ENCODE measurements at regions not wholly inside any gene's neighbourhood (a gene's known extent, or its start where the extent isn't known, plus 50 kb on each side); places are given as distances from the start of the nearest gene placed in this dataset.

GRCh38 chr5:81866994-81867393 is 104.8 kb upstream of the ATG10 start:
- no peak for TF ChIP-seq MAX (IDR thresholded peaks at IDR 0.05)
- TF ChIP-seq ATF3 (IDR thresholded peaks at IDR 0.05) = no peak
- TF ChIP-seq ZBTB33 (IDR thresholded peaks at IDR 0.05) = no peak
- no peak for TF ChIP-seq TAF1 (conservative IDR thresholded peaks at IDR 0.05)
- no peak for TF ChIP-seq REST (IDR thresholded peaks at IDR 0.05)
- TF ChIP-seq NR2F2 (IDR thresholded peaks at IDR 0.05) = no peak
- TF ChIP-seq GABPA (IDR thresholded peaks at IDR 0.05 in 1 of 2, conservative IDR thresholded peaks at IDR 0.05 in 1 of 2) = no peak
- Histone ChIP-seq H3K4me3 (ENCODE audit: low read depth in 1 of 3, low read length in 3 of 3) (no peak overlapping the region), H3K27ac (ENCODE audit: low read depth in 1 of 2, low read length in 2 of 2) (no peak overlapping the region), H3K9me3 (ENCODE audit: control insufficient read depth in 4 of 4, low read length in 3 of 4) (no peaks in the 10 kb centered on the region), H3K4me1 (ENCODE audit: control insufficient read depth in 4 of 4, insufficient read depth in 4 of 4, low read length in 3 of 4) (no peaks in the 10 kb centered on the region), H3K9ac (ENCODE audit: low read depth in 1 of 2, low read length in 2 of 2) (no peak overlapping the region), H3K36me3 (ENCODE audit: control insufficient read depth in 4 of 4, insufficient read depth in 3 of 4, low read depth in 1 of 4, low read length in 3 of 4) (no peaks in the 10 kb centered on the region), H3K27me3 (ENCODE audit: control insufficient read depth in 4 of 4, insufficient read depth in 4 of 4, low read length in 3 of 4) (no peaks in the 10 kb centered on the region)
- 67% methylated on average over 3 of the region's 3 CpGs for WGBS
- no peak for DNase-seq (ENCODE audit: low spot score)

GRCh38 chr5:81860778-81861177 is 109.9 kb upstream of the SSBP2 start:
- no peak overlapping the region for H3K27ac ChIP-seq (ENCODE audit: low read depth in 1 of 2, low read length in 2 of 2)
- H3K9ac ChIP-seq (ENCODE audit: low read depth in 1 of 2, low read length in 2 of 2) = no peak overlapping the region
- no peaks in the 10 kb centered on the region for H3K27me3 ChIP-seq (ENCODE audit: control insufficient read depth in 4 of 4, insufficient read depth in 4 of 4, low read length in 3 of 4)
- WGBS = 93% methylated on average over 1 of the region's 1 CpG
- no peaks in the 10 kb centered on the region for H3K36me3 ChIP-seq (ENCODE audit: control insufficient read depth in 4 of 4, insufficient read depth in 3 of 4, low read depth in 1 of 4, low read length in 3 of 4)
- TF ChIP-seq FOXA1 (IDR thresholded peaks at IDR 0.05) = no peak
- TF ChIP-seq FOXA2 (IDR thresholded peaks at IDR 0.05) = no peak
- no peak for TF ChIP-seq RAD21 (IDR thresholded peaks at IDR 0.05)
- TF ChIP-seq EGR1 (IDR thresholded peaks at IDR 0.05; ENCODE audit: low read depth in 2 of 2) = no peak
- no peak for TF ChIP-seq HNF4G (IDR thresholded peaks at IDR 0.05)
- no peak for TF ChIP-seq MAX (IDR thresholded peaks at IDR 0.05)
- no peak for DNase-seq (ENCODE audit: low spot score)
- peaks cover 0 to 9% (median 0%) of the 10 kb centered on the region in 4 donors for H3K4me1 ChIP-seq (ENCODE audit: control insufficient read depth in 4 of 4, insufficient read depth in 4 of 4, low read length in 3 of 4)
- H3K9me3 ChIP-seq (ENCODE audit: control insufficient read depth in 4 of 4, low read length in 3 of 4) = no peaks in the 10 kb centered on the region
- H3K4me3 ChIP-seq (ENCODE audit: low read depth in 1 of 3, low read length in 3 of 3) = no peak overlapping the region

- no peak for DNase-seq (ENCODE audit: low spot score)
- H3K9ac ChIP-seq (ENCODE audit: low read depth in 1 of 2, low read length in 2 of 2) = no peak overlapping the region
- peaks cover 0 to 9% (median 0%) of the 10 kb centered on the region in 4 donors for H3K4me1 ChIP-seq (ENCODE audit: control insufficient read depth in 4 of 4, insufficient read depth in 4 of 4, low read length in 3 of 4)
- H3K36me3 ChIP-seq (ENCODE audit: control insufficient read depth in 4 of 4, insufficient read depth in 3 of 4, low read depth in 1 of 4, low read length in 3 of 4) = no peaks in the 10 kb centered on the region
- no peak overlapping the region for H3K27ac ChIP-seq (ENCODE audit: low read depth in 1 of 2, low read length in 2 of 2)
- WGBS = 92% methylated on average over 6 of the region's 6 CpGs
- no peak overlapping the region for H3K4me3 ChIP-seq (ENCODE audit: low read depth in 1 of 3, low read length in 3 of 3)
- no peaks in the 10 kb centered on the region for H3K27me3 ChIP-seq (ENCODE audit: control insufficient read depth in 4 of 4, insufficient read depth in 4 of 4, low read length in 3 of 4)
- H3K9me3 ChIP-seq (ENCODE audit: control insufficient read depth in 4 of 4, low read length in 3 of 4) = no peaks in the 10 kb centered on the region
- TF ChIP-seq CTCF (IDR thresholded peaks at IDR 0.05; ENCODE audit: low read depth, low read length, missing input control) (no peak), RAD21 (IDR thresholded peaks at IDR 0.05) (no peak), RXRA (IDR thresholded peaks at IDR 0.05) (no peak), ZBTB33 (IDR thresholded peaks at IDR 0.05) (no peak), GABPA (IDR thresholded peaks at IDR 0.05 in 1 of 2, conservative IDR thresholded peaks at IDR 0.05 in 1 of 2) (no peak), SP1 (IDR thresholded peaks at IDR 0.05) (no peak), EGR1 (IDR thresholded peaks at IDR 0.05; ENCODE audit: low read depth in 2 of 2) (no peak), NR2F2 (IDR thresholded peaks at IDR 0.05) (no peak), FOXA1 (IDR thresholded peaks at IDR 0.05) (no peak), TAF1 (conservative IDR thresholded peaks at IDR 0.05) (no peak), JUND (IDR thresholded peaks at IDR 0.05) (no peak)
Observed at GRCh38 chr5:81859624-81860023, 108.7 kb upstream of the SSBP2 start.
